NCI-H1436 treated with DMSO at 0.1 percent for 48 hours (cell line): ENCODE measurements at regions not wholly inside any gene's neighbourhood (a gene's known extent, or its start where the extent isn't known, plus 50 kb on each side); places are given as distances from the start of the nearest gene placed in this dataset.

ENCODE experiments used
- DNase-seq: peaks from one replicate; lab custom pipeline; 2025; lab: John Stamatoyannopoulos, UW

- no peak for DNase-seq
Observed at GRCh38 chr12:44961887-44962286, 85.8 kb upstream of the NELL2 start.

DNA sequence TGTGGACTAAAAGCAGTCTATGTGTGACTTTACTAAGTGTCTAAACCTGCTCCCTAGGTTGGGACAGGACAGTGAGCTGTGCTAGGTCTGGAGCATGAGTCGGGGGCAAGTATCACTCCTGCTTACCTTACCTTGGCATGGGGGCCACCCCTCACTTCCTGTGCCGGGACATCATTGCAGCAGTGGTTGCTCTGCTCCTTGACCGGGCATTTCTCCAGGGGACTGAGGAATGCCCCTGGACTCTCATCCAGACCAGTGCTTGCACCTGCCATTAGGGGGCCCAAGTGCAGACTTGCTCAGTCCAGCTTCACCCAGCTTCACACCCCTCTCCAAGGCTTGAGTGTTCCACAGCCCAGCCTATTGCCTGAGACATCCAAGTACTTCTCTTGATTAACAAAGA lies 84.7 kb upstream of the NELL2 start:
- DNase-seq: no peak

DNA sequence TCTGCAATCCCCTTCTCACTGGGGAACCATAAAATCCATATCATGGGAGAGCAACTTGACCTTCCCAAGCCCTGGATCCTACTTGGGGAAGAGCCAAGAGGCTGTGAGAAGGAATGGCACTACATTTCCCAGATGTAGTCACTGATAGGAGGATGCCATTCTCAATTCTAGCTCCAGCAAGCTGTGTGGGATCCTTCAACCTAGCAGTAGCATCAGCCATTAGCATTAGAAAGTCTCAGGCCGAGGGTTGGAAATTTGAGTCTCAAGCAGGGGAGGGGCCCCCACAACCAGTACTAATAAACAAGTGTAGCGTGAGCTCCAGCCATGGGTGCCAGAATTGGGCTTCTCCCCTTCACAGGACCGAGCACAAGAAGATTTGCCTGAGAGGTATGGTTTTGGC lies 84.3 kb upstream of the NELL2 start:
- no peak for DNase-seq

GRCh38 chr12:44947163-44947562 lies 71.0 kb upstream of the NELL2 start:
- no peak for DNase-seq

DNA sequence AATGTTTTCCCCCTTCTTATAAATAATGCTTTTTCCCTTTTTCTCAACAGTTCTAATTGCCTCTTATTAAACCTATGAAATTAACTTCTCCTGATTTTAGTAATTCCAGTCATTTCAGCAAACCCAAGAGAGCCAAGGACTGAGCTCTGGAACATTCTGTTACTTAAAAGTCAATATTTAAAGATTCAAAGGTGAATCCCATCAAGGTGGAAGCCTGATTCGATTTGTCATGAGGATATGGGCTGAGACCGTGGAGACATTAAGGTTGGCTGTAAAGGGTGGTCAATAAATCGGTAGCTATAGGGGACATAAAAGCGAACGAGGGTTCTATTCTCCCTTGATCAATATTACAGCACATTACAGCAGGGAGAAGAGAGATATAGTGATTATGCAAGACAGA lies 66.6 kb upstream of the NELL2 start:
- DNase-seq: no peak

DNA sequence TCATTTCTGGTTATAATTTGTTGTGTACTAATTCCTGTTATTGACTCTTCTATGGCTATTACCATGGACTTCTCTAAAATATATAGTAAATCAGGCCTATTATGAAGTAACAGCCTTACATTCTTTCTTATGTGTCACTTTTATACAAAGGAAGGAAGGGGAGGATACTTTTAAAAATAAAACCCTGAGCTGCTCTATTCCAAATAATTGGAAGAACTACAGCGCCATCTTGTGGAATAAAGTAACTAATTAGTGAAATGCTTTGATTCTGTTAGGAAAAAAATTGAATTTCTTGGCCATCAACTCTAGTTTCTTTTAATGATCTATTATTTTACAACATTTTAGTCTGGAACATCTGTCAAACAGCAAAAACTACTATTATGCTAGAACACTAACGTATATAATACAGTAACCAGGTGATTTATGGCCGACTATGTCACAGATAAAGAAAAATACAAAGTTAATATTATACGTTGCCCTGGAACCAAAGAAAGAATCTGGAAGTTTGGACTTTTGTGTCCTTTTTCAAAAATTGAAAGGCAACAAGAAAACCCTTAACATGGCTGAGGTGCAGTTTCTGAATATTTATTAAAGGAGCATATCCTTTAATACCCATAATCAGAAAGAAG lies 55.0 kb upstream of the NELL2 start:
- peak; percentile 10 for DNase-seq

- DNase-seq: no peak
Observed at GRCh38 chr12:44929236-44929885, 53.2 kb upstream of the NELL2 start.
